IPS DF 19.7 (cell line): ENCODE measurements at regions not wholly inside any gene's neighbourhood (a gene's known extent, or its start where the extent isn't known, plus 50 kb on each side); places are given as distances from the start of the nearest gene placed in this dataset.

Source experiments
- DNase-seq: peaks from one replicate; pipeline ENCODE4 v3.0.0-alpha.2; 2013; ENCODE audit warnings: low read depth, low spot score

DNA sequence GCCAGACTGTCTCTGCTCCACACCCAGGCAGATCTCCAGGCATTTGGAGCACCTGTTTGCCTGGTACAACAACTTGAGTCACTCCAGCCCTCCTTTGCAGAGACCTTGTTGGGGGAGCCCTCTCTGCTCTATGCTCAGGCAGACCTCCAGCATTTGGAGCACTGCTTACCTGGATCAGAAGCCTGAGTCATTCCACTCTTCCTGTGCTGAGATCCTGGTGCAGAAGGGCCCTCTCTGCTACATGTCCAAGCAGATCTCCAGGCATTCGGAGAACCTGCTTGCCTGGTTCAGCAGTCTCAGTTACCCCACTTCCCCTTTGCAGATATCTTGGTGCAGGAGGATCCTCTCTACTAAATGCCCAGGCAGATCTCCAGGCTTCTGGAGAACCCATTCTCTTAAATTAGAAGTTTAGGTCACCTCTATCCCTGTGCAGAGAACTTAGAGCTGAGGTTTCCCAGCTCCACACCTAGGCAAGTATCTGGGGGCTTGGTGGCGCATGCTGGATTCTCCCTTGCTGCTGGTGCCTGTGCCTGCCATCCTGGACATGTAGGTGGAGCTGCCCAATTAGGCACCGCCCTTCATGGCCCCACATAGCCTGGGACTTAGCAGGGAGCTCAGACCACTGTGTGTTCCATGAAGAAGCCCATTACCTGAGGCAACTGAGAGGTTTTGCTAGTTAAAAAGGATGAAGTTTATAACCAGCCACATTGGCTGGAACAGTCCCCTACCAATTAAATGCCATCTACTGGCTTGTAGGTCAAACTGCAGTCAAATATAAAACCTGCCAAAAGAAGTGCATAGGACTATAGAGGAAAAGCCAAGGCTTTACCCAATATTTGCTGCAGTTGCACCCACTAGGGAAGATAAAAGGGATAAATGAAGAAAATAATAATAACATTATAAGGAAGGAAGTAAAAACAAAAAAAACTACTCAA is 97.6 kb upstream of the SLITRK6 start:
- DNase-seq = peak; percentile 3

DNA sequence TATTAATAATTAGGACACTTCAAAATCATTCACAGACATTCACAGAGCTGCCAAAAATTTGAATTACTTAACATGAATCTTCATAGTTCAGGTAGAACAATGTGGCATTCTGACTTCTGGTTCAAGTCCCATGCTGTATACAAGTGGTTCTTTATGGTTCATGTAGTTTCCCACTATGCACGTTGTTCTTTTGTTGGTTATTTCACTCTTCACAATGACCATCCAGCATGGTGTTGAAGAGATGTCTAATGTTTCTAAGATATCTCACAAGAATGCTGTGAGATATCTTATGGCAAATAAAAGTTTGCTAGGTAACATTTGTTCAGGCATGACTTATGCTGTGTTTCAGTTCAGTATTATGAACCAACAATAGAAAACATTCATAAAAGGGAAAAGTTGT is 88.2 kb upstream of the SLITRK6 start:
- no peak for DNase-seq

DNA sequence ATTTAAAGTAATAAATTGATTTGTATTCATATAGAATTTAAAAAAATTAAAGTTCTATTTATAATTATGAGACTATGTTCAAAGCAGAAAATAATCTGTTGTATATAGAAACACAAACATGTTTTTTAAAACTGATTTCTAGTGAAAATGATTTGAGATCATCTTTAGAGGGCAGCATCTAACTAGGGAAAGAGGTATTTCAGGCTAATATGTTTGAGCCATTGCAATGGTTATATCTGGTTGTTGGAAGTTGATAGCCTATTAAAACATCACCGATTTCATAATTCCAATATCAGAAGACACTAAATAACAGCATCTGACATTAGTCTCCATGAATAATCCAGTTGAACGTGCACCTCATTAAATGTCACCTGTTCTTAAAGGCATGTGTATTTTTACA is 79.8 kb upstream of the SLITRK6 start:
- DNase-seq = no peak

DNA sequence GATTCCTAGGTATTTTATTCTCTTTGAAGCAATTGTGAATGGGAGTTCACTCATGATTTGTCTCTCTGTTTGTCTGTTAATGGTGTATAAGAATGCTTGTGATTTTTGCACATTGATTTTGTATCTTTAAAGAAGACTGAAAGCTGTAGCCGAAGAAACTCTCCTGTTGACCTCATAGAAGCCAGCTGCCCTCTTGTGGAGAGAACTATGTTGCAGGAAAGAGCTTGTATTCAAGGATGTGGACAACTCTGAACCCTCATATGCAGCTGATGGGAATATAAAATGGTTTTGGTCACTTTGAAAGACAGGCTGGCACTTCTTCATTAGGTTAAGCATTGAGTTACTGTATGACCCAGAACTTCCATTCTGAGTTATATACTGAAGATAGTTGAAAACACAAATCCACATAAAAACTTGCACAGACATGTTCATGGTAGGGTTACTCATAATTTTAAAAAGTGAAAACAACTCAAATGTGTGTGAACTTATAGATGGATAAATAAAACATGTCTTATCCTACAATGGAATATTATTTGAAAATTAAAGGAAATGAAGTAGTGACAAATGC is 65.8 kb upstream of the SLITRK6 start:
- peak; percentile 15 for DNase-seq

DNA sequence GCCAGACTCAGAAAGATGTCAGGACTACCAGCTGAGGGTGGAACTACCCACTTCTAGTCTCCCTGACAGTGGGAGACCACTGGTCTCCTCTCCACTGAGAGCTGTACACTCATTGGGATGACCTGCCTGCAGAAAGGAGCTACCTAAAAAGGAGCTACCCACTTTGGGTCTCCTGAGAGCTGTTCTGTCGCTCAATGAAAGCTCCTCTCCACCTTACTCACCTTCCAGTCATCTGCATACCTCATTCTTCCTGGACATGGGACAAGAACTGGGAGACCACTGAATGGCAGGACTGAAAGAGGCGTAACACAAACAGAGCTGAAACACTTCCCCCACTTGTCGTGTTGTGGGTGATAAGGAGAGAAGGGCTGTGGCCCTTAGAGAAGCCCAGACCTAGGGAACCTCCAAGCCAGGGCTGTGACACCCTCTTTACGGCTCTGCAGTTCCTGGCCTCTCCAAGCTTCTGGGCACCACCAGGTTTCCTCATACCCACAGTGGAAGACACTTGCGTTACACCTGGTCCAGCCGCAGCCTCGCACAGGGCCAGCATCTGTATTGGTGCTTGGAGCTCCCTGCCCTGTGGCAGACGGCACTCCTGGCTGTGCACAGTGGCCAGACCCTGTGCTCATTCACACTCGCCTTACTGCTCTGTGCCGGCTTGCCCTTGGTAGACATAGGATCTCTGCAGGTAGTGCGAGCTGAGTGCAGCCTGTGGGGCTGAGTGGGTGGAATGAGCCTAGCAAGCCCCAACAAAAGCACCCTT is 54.9 kb upstream of the SLITRK6 start:
- DNase-seq = no peak

DNA sequence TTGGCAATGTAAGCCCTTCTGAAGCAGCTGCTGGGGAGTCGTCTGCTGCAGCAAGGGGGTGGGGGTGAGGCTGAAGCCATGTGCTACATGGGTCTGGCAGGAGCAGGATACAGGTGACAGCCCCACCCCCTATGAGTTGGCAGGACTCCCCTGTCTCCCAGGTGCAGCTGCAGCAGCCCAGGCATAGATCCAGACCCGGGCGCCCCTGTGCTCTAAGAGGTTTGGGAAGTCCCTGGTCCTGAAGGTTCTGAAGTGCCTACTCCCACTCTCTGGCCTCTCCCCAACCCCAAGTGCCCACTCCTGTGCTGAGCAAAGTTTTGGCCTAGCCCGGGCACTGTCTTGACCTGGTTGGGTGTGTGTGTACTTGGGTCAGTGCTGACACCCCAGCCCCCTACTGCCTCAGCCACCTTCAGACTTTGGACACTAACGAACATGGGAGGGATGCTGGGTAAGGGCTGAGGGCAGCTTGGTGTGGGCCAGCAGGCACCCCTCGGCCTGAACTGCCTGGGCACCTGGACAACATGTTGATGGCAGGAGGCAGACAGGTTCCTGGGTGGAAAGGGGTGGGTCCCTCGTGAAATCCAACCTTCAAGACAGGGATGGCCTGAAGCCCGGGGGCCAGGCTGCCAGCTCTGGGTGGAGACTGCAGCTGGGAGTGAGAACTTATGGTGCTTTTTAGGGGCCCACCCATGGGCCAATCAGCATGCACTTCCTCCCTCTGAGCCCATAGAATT is 54.1 kb upstream of the SLITRK6 start:
- no peak for DNase-seq
